Hepatocyte (in vitro differentiated cells): ENCODE measurements at regions not wholly inside any gene's neighbourhood (a gene's known extent, or its start where the extent isn't known, plus 50 kb on each side); places are given as distances from the start of the nearest gene placed in this dataset.
"Not testable (repeated sequence)": the region's sequence is repeated elsewhere in the genome, so short reads cannot be mapped to it uniquely, and the experiment has no call there.

Experiments used
- DNase-seq: peaks from one replicate; pipeline ENCODE4 v3.0.0-alpha.2; 2016; ENCODE audit warnings: low spot score
- H2AFZ ChIP-seq: fragments of 200-600 bp; sonication (generic); 2 replicates; pipeline ENCODE4 v1.6.0; 2016; ENCODE audit warnings: antibody characterized with exemption, mild to moderate bottlenecking
- H3K27ac ChIP-seq: fragments of 200-600 bp; sonication (generic); 2 replicates; pipeline ENCODE4 v1.5.1; 2016; ENCODE audit warnings: mild to moderate bottlenecking
- H3K27me3 ChIP-seq: fragments of 200-600 bp; sonication (generic); 2 replicates; pipeline ENCODE4 v1.6.1; 2016
- H3K36me3 ChIP-seq: fragments of 200-600 bp; sonication (generic); replicated peaks from 2 replicates; pipeline ENCODE4 v1.5.1; 2016; ENCODE audit warnings: low read depth; ENCODE audit not compliant: insufficient read depth
- H3K4me1 ChIP-seq: fragments of 200-600 bp; sonication (generic); 2 replicates; pipeline ENCODE4 v1.5.1; 2016; ENCODE audit warnings: mild to moderate bottlenecking, moderate library complexity; ENCODE audit not compliant: insufficient read depth
- H3K4me2 ChIP-seq: fragments of 200-600 bp; sonication (generic); 2 replicates; pipeline ENCODE4 v1.6.0; 2016
- H3K4me3 ChIP-seq: fragments of 200-600 bp; sonication (generic); 2 replicates; pipeline ENCODE4 v1.5.1; 2016; ENCODE audit warnings: mild to moderate bottlenecking
- H3K79me2 ChIP-seq: fragments of 200-600 bp; sonication (generic); 2 replicates; pipeline ENCODE4 v1.6.0; 2017; ENCODE audit warnings: mild to moderate bottlenecking
- H3K9me2 ChIP-seq: fragments of 200-600 bp; sonication (generic); replicated peaks from 2 replicates; pipeline ENCODE4 v1.6.0; 2017; ENCODE audit warnings: mild to moderate bottlenecking; ENCODE audit not compliant: insufficient read depth
- H3K9me3 ChIP-seq: fragments of 200-600 bp; sonication (generic); 2 replicates; pipeline ENCODE4 v1.5.1; 2016; ENCODE audit warnings: low read depth, mild to moderate bottlenecking
- H4K20me1 ChIP-seq: fragments of 200-600 bp; sonication (generic); 2 replicates; pipeline ENCODE4 v1.6.0; 2016; ENCODE audit warnings: mild to moderate bottlenecking; ENCODE audit not compliant: insufficient read depth, poor library complexity, severe bottlenecking
- CTCF ChIP-seq: fragments of 200-600 bp; sonication (generic); IDR thresholded peaks from 2 replicates; pipeline ENCODE4 v1.5.1; 2016; ENCODE audit warnings: antibody characterized with exemption, mild to moderate bottlenecking; ENCODE audit not compliant: poor library complexity
- EZH2 ChIP-seq: fragments of 200-600 bp; sonication (generic); IDR thresholded peaks from 2 replicates; pipeline ENCODE4 v1.6.1; 2016; ENCODE audit warnings: antibody characterized with exemption, mild to moderate bottlenecking, borderline replicate concordance
- EZH2phosphoT487 ChIP-seq: fragments of 200-600 bp; sonication (generic); IDR thresholded peaks from one replicate; pipeline ENCODE4 v1.6.1; 2018; ENCODE audit warnings: antibody characterized with exemption, mild to moderate bottlenecking, low read depth, moderate library complexity; ENCODE audit not compliant: unreplicated experiment, severe bottlenecking
- WGBS: methylation state at CpG from one replicate; pipeline ENCODE4 v1.1.6; 2016; ENCODE audit warnings: low lambda C conversion rate; ENCODE audit errors: missing lambda C conversion rate; 5-methylcytosine and 5-hydroxymethylcytosine counted together

GRCh38 chr4:18616720-18617119 is 595.2 kb upstream of the LCORL start:
- no peak overlapping the region for H3K27ac ChIP-seq
- H3K4me1 ChIP-seq: no peaks in the 10 kb centered on the region
- no peak overlapping the region for H2AFZ ChIP-seq
- H3K27me3 ChIP-seq: no peaks in the 10 kb centered on the region
- no peaks in the 10 kb centered on the region for H3K9me3 ChIP-seq
- H3K4me2 ChIP-seq: no peak overlapping the region
- H3K79me2 ChIP-seq: no peaks in the 10 kb centered on the region
- H3K4me3 ChIP-seq: no peak overlapping the region
- H4K20me1 ChIP-seq: no peaks in the 10 kb centered on the region
- no peak for DNase-seq
- no peaks in the 10 kb centered on the region for H3K9me2 ChIP-seq
- no peaks in the 10 kb centered on the region for H3K36me3 ChIP-seq
- no peak for TF ChIP-seq CTCF
- 78% methylated on average over 6 of the region's 6 CpGs for WGBS

DNA sequence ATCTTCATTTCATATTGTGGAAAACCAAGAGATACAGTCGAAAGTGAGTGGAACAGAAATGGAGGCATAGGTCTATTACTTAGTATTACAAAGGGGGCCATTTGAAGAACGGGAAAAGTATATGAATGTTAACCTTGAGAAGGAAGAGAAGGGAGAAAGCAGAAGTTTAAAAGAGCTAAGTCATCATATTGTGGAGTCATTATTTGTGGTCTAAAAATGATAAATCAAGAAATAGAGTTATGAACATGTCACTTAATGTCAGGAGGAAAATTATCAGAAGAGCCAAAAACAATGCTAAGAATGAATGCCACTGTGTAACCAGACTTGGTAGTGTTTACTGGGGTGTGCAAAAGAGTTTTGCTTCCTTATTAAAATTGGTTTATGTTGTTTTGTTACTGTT is 589.5 kb upstream of the LCORL start:
- no peaks in the 10 kb centered on the region for H3K27me3 ChIP-seq
- no peak overlapping the region for H3K4me3 ChIP-seq
- no peak overlapping the region for H3K4me2 ChIP-seq
- H2AFZ ChIP-seq: no peak overlapping the region
- H3K9me3 ChIP-seq: no peaks in the 10 kb centered on the region
- TF ChIP-seq CTCF (no peak), EZH2 (no peak), EZH2phosphoT487 (no peak)
- no peak overlapping the region for H3K27ac ChIP-seq
- no peaks in the 10 kb centered on the region for H4K20me1 ChIP-seq
- no peaks in the 10 kb centered on the region for H3K36me3 ChIP-seq
- no peaks in the 10 kb centered on the region for H3K9me2 ChIP-seq
- 85% methylated on average over 2 of the region's 2 CpGs for WGBS
- no peaks in the 10 kb centered on the region for H3K79me2 ChIP-seq
- H3K4me1 ChIP-seq: no peaks in the 10 kb centered on the region
- no peak for DNase-seq

GRCh38 chr4:18608908-18609533 is 587.5 kb upstream of the LCORL start:
- Histone ChIP-seq H3K79me2 (no peaks in the 10 kb centered on the region), H3K4me1 (no peaks in the 10 kb centered on the region), H3K27me3 (no peaks in the 10 kb centered on the region), H3K9me2 (no peaks in the 10 kb centered on the region), H3K4me3 (no peak overlapping the region), H2AFZ (no peak overlapping the region), H3K27ac (no peak overlapping the region), H3K36me3 (no peaks in the 10 kb centered on the region), H3K4me2 (no peak overlapping the region), H4K20me1 (no peaks in the 10 kb centered on the region), H3K9me3 (no peaks in the 10 kb centered on the region)
- TF ChIP-seq EZH2: no peak
- no peak for TF ChIP-seq CTCF
- no peak for TF ChIP-seq EZH2phosphoT487
- no peak for DNase-seq
- WGBS: 75% methylated on average over 4 of the region's 4 CpGs

DNA sequence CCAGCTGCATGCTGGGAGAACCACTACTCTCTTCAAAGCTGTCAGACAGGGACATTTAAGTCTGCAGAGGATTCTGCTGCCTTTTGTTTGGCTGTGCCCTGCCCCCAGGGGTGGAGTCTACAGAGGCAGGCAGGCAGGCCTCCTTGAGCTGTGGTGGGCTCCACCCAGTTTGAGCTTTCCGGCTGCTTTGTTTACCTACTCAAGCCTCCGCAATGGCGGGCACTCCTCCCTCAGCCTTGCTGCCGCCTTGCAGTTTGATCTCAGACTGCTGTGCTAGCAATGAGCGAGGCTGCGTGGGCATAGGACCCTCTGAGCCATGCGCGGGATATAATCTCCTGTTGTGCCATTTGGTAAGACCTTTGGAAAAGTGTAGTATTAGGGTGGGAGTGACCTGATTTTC is 581.1 kb upstream of the LCORL start:
- H3K9me3 ChIP-seq, H3K4me1 ChIP-seq, H3K79me2 ChIP-seq, H3K27ac ChIP-seq, H3K9me2 ChIP-seq, H3K4me3 ChIP-seq, H3K4me2 ChIP-seq, DNase-seq, H4K20me1 ChIP-seq, H2AFZ ChIP-seq, H3K36me3 ChIP-seq, H3K27me3 ChIP-seq: not testable (repeated sequence)
- 91% methylated on average over 8 of the region's 8 CpGs for WGBS
